Activated CD8-positive, alpha-beta memory T cell treated with anti-CD3 and anti-CD28 coated beads, Interleukin-2, amount 10 ng/mL, durations not matched to agents 7 days and 5 days (primary cell): ENCODE measurements at regions not wholly inside any gene's neighbourhood (a gene's known extent, or its start where the extent isn't known, plus 50 kb on each side); places are given as distances from the start of the nearest gene placed in this dataset.

ENCODE experiments used
- ATAC-seq: fragments of 150-1000 bp; cut with Tn5 transposase; one replicate; pipeline ENCODE4 v1.10.0; 2021; ENCODE audit warnings: moderate library complexity
- CTCF ChIA-PET: fragments of 350-600 bp; sonication (Branson Sonifier 250); formaldehyde crosslinking; loops from one replicate; lab custom pipeline; 2021; ENCODE audit warnings: antibody characterized with exemption; lab: Charles Lee
- DNase-seq: peaks from one replicate; pipeline ENCODE4 v3.0.0-alpha.2; 2020
- H3K27ac Mint-ChIP-seq: one replicate; pipeline ENCODE4 v1.8.0; 2021; ENCODE audit warnings: mild to moderate bottlenecking, mixed read lengths
- H3K27me3 Mint-ChIP-seq: one replicate; pipeline ENCODE4 v1.8.0; 2021; ENCODE audit warnings: mixed read lengths
- H3K36me3 Mint-ChIP-seq: one replicate; pipeline ENCODE4 v1.8.0; 2021; ENCODE audit warnings: mild to moderate bottlenecking, mixed read lengths
- H3K4me1 Mint-ChIP-seq: one replicate; pipeline ENCODE4 v1.8.0; 2021; ENCODE audit warnings: mixed read lengths
- H3K4me3 Mint-ChIP-seq: one replicate; pipeline ENCODE4 v1.8.0; 2021; ENCODE audit warnings: mild to moderate bottlenecking, moderate library complexity, mixed read lengths
- H3K9me3 Mint-ChIP-seq: one replicate; pipeline ENCODE4 v1.8.0; 2022; ENCODE audit warnings: low read depth, mixed read lengths

GRCh38 chr15:98363955-98364354 is 284.4 kb upstream of the IGF1R start:
- H3K27me3 Mint-ChIP-seq: no peaks in the 10 kb centered on the region
- DNase-seq (no peak), ATAC-seq (no peak)
- no peak overlapping the region for H3K27ac Mint-ChIP-seq
- H3K4me1 Mint-ChIP-seq: no peaks in the 10 kb centered on the region
- H3K36me3 Mint-ChIP-seq: no peaks in the 10 kb centered on the region
- CTCF ChIA-PET: no interaction called here
- no peaks in the 10 kb centered on the region for H3K9me3 Mint-ChIP-seq
- H3K4me3 Mint-ChIP-seq: no peak overlapping the region

DNA sequence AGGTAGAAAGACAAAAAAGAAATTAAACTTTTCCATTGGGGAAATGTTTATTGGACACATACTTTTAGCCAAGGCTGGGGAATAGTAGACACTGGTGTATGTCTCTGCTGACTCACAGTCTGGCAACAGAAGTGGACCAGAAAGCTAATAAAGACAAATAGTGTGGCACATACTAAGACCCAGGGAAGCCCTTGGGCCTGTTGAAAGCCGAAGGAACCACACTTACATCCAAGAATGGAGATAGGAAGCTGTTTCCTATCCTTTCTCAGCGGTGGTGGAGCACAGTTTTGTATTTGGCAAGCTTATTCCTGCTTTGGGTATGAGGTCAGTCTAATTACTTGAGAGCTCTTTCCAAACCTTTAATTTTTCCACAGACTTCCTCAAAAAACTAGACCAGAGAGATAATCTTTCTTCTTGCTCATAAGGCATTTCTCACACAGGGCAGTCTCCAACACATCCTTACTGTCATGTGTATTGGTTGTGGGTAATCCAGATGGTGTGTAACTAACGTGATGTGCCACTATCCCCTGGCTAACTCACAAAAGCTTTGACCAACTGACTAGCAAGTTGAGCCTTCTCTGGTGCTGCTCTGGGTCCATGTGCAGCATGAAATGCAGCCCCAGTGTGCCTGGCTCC is 279.1 kb upstream of the IGF1R start:
- no peak for DNase-seq
- Mint-ChIP-seq H3K9me3 (no peaks in the 10 kb centered on the region), H3K4me3 (no peak overlapping the region), H3K4me1 (no peaks in the 10 kb centered on the region), H3K36me3 (no peaks in the 10 kb centered on the region), H3K27me3 (no peaks in the 10 kb centered on the region), H3K27ac (no peak overlapping the region)
- CTCF ChIA-PET: no interaction called here
- ATAC-seq: no peak

DNA sequence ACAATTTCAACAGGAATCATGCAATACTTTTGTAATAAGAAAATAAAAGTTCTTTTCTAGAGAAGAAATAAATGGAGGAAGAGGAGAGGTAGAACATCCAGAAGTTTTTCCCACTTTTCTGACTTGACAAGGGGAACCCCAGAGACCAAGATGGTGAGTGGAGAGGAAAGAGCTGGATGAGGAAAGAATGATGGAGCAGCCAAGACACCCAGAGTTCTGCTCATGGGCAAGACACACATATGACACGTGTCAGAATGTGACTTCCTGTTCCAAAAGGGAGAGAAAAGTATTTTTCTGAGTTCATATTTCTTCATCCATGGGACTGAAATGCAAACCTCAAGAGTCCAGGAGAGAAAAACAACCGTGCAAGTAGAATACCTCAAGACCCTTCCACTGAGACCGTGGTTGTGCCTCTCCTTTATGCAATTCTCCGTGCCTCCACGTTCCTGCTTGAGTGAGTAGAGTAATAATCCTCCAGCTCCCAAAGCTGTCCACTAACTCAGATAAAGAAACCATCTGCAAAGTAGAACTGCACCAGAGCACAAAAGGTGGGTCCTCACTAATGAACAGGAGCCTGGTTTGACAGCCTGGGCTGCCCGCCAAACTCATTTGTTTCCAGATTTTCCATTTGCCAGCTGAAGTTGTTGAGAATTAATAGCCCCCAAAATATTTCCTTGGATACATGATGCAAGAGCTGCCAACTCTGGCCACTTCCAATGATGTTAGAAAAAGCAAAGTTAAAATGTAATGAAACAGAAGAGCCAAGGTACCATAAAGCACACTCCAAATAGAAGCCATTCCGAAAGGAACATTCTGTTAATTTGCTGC is 272.6 kb upstream of the IGF1R start:
- Mint-ChIP-seq H3K36me3 (no peaks in the 10 kb centered on the region), H3K27ac (no peak overlapping the region), H3K27me3 (no peaks in the 10 kb centered on the region), H3K9me3 (no peaks in the 10 kb centered on the region), H3K4me3 (no peak overlapping the region), H3K4me1 (no peaks in the 10 kb centered on the region)
- CTCF ChIA-PET: no interaction called here
- no peak for DNase-seq
- ATAC-seq: no peak

- H3K27ac Mint-ChIP-seq: no peak overlapping the region
- no peak overlapping the region for H3K4me3 Mint-ChIP-seq
- CTCF ChIA-PET: no interaction called here
- no peaks in the 10 kb centered on the region for H3K4me1 Mint-ChIP-seq
- no peaks in the 10 kb centered on the region for H3K36me3 Mint-ChIP-seq
- ATAC-seq: no peak
- DNase-seq: no peak
- H3K9me3 Mint-ChIP-seq: no peaks in the 10 kb centered on the region
- H3K27me3 Mint-ChIP-seq: no peaks in the 10 kb centered on the region
These were observed 267.6 kb upstream of the IGF1R start for GRCh38 chr15:98380721-98381120.

- CTCF ChIA-PET: no interaction called here
- no peaks in the 10 kb centered on the region for H3K27me3 Mint-ChIP-seq
- no peaks in the 10 kb centered on the region for H3K9me3 Mint-ChIP-seq
- H3K4me1 Mint-ChIP-seq: no peaks in the 10 kb centered on the region
- no peaks in the 10 kb centered on the region for H3K36me3 Mint-ChIP-seq
- no peak for DNase-seq
- ATAC-seq: no peak
- H3K27ac Mint-ChIP-seq: no peak overlapping the region
- no peak overlapping the region for H3K4me3 Mint-ChIP-seq
These were observed 266.9 kb upstream of the IGF1R start for GRCh38 chr15:98381446-98381845.

DNA sequence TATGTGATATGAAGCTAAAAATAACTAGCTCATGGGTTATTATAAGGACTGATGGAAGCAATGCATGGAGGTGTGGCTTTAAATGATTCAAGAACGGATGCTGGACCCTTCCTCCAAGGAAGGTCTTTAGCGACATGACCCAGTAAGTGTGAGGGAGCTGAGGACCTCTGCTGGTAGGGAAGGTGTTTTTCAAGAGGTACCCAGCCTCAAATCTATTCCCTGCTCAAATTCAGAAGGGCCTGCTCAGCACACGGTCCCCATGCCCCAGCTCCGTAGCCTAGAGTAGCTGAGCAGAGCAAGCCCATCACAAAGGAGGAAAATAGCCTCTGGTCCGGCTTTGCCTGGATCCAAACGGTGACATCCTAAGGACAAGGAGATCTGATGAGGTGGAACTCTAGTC is 266.2 kb upstream of the IGF1R start:
- no peak for ATAC-seq
- no peaks in the 10 kb centered on the region for H3K4me1 Mint-ChIP-seq
- no peak overlapping the region for H3K4me3 Mint-ChIP-seq
- no peaks in the 10 kb centered on the region for H3K9me3 Mint-ChIP-seq
- CTCF ChIA-PET: no interaction called here
- DNase-seq: no peak
- no peaks in the 10 kb centered on the region for H3K36me3 Mint-ChIP-seq
- H3K27ac Mint-ChIP-seq: no peak overlapping the region
- no peaks in the 10 kb centered on the region for H3K27me3 Mint-ChIP-seq

- no peak overlapping the region for H3K27ac Mint-ChIP-seq
- CTCF ChIA-PET: no interaction called here
- no peak overlapping the region for H3K4me3 Mint-ChIP-seq
- no peaks in the 10 kb centered on the region for H3K27me3 Mint-ChIP-seq
- DNase-seq: no peak
- no peak for ATAC-seq
- H3K36me3 Mint-ChIP-seq: no peaks in the 10 kb centered on the region
- no peaks in the 10 kb centered on the region for H3K9me3 Mint-ChIP-seq
- no peaks in the 10 kb centered on the region for H3K4me1 Mint-ChIP-seq
These were observed 264.8 kb upstream of the IGF1R start for GRCh38 chr15:98383571-98383970.

- Mint-ChIP-seq H3K4me1 (no peaks in the 10 kb centered on the region), H3K9me3 (no peaks in the 10 kb centered on the region), H3K27ac (no peak overlapping the region), H3K27me3 (no peaks in the 10 kb centered on the region), H3K36me3 (no peaks in the 10 kb centered on the region), H3K4me3 (no peak overlapping the region)
- no peak for ATAC-seq
- no peak for DNase-seq
- CTCF ChIA-PET: no interaction called here
These were observed 263.9 kb upstream of the IGF1R start for GRCh38 chr15:98384328-98385029.

- DNase-seq (no peak), ATAC-seq (no peak)
- no peaks in the 10 kb centered on the region for H3K36me3 Mint-ChIP-seq
- H3K27ac Mint-ChIP-seq: no peak overlapping the region
- CTCF ChIA-PET: no interaction called here
- no peaks in the 10 kb centered on the region for H3K9me3 Mint-ChIP-seq
- H3K4me3 Mint-ChIP-seq: no peak overlapping the region
- H3K4me1 Mint-ChIP-seq: no peaks in the 10 kb centered on the region
- no peaks in the 10 kb centered on the region for H3K27me3 Mint-ChIP-seq
These were observed 262.5 kb upstream of the IGF1R start for GRCh38 chr15:98385752-98386381.

DNA sequence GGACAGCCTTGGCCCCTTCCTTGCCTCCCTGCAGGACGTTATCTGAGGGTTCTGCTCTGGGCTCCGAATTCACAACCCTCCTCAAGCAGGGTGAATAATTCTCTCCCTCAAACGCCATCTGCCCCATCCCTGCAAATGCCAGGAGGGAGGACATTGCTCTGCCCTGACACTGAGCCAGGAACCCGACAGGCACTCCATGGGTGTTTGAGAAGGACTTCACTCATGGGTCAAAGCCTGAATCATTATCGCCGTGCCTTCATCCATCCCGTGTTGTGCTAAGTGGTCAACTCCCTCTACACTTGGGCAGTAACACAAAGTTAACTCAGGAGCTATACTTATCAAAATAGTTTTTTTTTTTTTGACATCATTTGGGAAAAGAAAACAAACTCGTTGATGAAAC is 261.8 kb upstream of the IGF1R start:
- CTCF ChIA-PET: no interaction called here
- Mint-ChIP-seq H3K27me3 (no peaks in the 10 kb centered on the region), H3K27ac (no peak overlapping the region), H3K4me3 (no peak overlapping the region), H3K4me1 (no peaks in the 10 kb centered on the region), H3K36me3 (no peaks in the 10 kb centered on the region), H3K9me3 (no peaks in the 10 kb centered on the region)
- DNase-seq (no peak), ATAC-seq (no peak)

GRCh38 chr15:98387866-98388265 is 260.5 kb upstream of the IGF1R start:
- CTCF ChIA-PET: no interaction called here
- no peaks in the 10 kb centered on the region for H3K4me1 Mint-ChIP-seq
- no peak for DNase-seq
- no peak overlapping the region for H3K4me3 Mint-ChIP-seq
- no peak for ATAC-seq
- no peaks in the 10 kb centered on the region for H3K27me3 Mint-ChIP-seq
- H3K27ac Mint-ChIP-seq: no peak overlapping the region
- H3K9me3 Mint-ChIP-seq: no peaks in the 10 kb centered on the region
- no peaks in the 10 kb centered on the region for H3K36me3 Mint-ChIP-seq

DNA sequence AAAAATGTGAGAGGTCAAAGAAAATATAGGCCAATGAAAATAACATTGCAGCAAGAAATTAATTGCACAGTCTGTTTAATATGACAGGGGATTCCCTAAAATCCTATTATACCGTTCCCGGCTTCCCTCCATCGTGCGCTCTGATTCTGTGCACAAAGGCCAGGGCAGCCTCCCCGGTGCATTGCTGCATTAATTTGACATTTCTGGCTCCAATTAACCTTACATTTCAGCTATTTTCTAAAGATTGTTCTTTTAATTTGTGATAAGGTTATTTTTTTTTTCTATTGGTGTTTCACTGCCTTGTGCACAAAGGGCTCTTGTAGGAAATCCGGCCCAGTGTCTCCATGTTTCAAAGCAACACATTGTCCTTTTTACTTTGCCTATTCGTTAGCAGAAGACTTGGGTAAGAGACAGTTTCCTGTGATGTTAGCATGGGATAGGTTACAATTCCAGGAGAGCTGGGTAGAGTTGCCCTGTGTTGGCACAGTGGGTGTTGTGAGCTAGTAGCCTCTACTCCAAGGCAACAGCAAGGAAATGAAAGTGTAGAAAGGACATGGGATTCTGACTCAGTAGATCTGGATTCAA is 257.3 kb upstream of the IGF1R start:
- Mint-ChIP-seq H3K27ac (no peak overlapping the region), H3K9me3 (no peaks in the 10 kb centered on the region), H3K4me1 (no peaks in the 10 kb centered on the region), H3K36me3 (no peaks in the 10 kb centered on the region), H3K27me3 (no peaks in the 10 kb centered on the region), H3K4me3 (no peak overlapping the region)
- DNase-seq (no peak), ATAC-seq (no peak)
- CTCF ChIA-PET: no interaction called here

DNA sequence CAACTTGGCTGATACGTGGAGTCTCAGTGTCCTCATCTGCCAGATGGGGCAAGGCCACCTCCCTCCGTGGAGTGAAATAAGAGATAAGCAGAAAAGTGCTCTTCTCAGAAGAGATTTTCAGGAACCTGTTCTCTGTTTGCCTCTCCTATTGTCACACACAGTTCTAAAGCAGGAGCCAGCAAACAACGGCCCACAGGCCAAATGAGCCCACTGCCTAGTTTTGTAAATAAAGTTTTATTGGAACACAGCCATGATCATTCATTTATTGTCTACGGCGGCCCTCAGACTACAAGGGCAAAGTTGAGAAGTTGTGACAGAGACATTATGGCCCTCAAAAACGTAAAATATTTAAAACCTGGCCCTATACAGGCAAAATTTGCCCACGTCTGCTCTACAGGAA is 256.8 kb upstream of the IGF1R start:
- Mint-ChIP-seq H3K4me1 (no peaks in the 10 kb centered on the region), H3K9me3 (no peaks in the 10 kb centered on the region), H3K27me3 (no peaks in the 10 kb centered on the region), H3K4me3 (no peak overlapping the region), H3K27ac (no peak overlapping the region), H3K36me3 (no peaks in the 10 kb centered on the region)
- ATAC-seq (no peak), DNase-seq (no peak)
- CTCF ChIA-PET: no interaction called here
